ENCODE measurements at regions not wholly inside any gene's neighbourhood (a gene's known extent, or its start where the extent isn't known, plus 50 kb on each side); places are given as distances from the start of the nearest gene placed in this dataset.

- SMC1A ChIA-PET (ENCODE audit: uncharacterized antibody, unreplicated experiment), result no interaction called here
- no peaks in the 10 kb centered on the region for H4K20me1 ChIP-seq (ENCODE audit: control insufficient read depth, insufficient read depth)
- H3K27me3 ChIP-seq (replicated peaks in 1 of 2; ENCODE audit: control insufficient read depth in 2 of 2, insufficient read depth in 2 of 2, low read length in 1 of 2), result no peaks in the 10 kb centered on the region
- POLR2A ChIA-PET, result no interaction called here
- BruUV-seq (replicated peaks), result no TSS peak
- no peaks in the 10 kb centered on the region for H3K4me1 ChIP-seq (ENCODE audit: control insufficient read depth, insufficient read depth, low read length)
- no peaks in the 10 kb centered on the region for H3K36me3 ChIP-seq (ENCODE audit: control insufficient read depth in 2 of 2, insufficient read depth in 2 of 2, low read length in 1 of 2)
- no peak overlapping the region for H3K27ac ChIP-seq (ENCODE audit: control insufficient read depth, insufficient read depth)
- H3K9me3 ChIP-seq (replicated peaks; ENCODE audit: control insufficient read depth, insufficient read depth, low read length), result no peaks in the 10 kb centered on the region
- no peak for TF ChIP-seq WRNIP1 (IDR thresholded peaks at IDR 0.05; ENCODE audit: borderline replicate concordance, low read depth, low read length)
- TF ChIP-seq RAD51 (IDR thresholded peaks at IDR 0.05), result no peak
- no peak for TF ChIP-seq LARP7 (IDR thresholded peaks at IDR 0.05)
- TF ChIP-seq HDAC6 (IDR thresholded peaks at IDR 0.05; ENCODE audit: unreplicated experiment), result no peak
- no peak for TF ChIP-seq SMC3 (IDR thresholded peaks at IDR 0.05; ENCODE audit: borderline replicate concordance, low read length)
- no peak for TF ChIP-seq MTA3 (IDR thresholded peaks at IDR 0.05; ENCODE audit: borderline replicate concordance, low read length)
- TF ChIP-seq MXI1 (IDR thresholded peaks at IDR 0.05; ENCODE audit: low read depth, low read length), result no peak
- no peak for TF ChIP-seq MEF2A (IDR thresholded peaks at IDR 0.05; ENCODE audit: insufficient read depth, low read depth, low read length)
- no peak for TF ChIP-seq REST (IDR thresholded peaks at IDR 0.05; ENCODE audit: low read depth, low read length)
- TF ChIP-seq NFXL1 (IDR thresholded peaks at IDR 0.05; ENCODE audit: borderline replicate concordance), result no peak
- TF ChIP-seq BCLAF1 (IDR thresholded peaks at IDR 0.05), result no peak
- no peak for TF ChIP-seq MYB (IDR thresholded peaks at IDR 0.05; ENCODE audit: borderline replicate concordance, low read depth, low read length)
- TF ChIP-seq ETV6 (conservative IDR thresholded peaks at IDR 0.05 in 1 of 2, IDR thresholded peaks at IDR 0.05 in 1 of 2; ENCODE audit: borderline replicate concordance in 1 of 2, low read depth in 1 of 2), result no peak
- no peak for TF ChIP-seq RAD21 (IDR thresholded peaks at IDR 0.05; ENCODE audit: insufficient read depth, low read depth, low read length)
- no peak for TF ChIP-seq MTA2 (IDR thresholded peaks at IDR 0.05; ENCODE audit: low read depth)
- TF ChIP-seq PAX8 (IDR thresholded peaks at IDR 0.05), result no peak
- TF ChIP-seq CBX5 (IDR thresholded peaks at IDR 0.05; ENCODE audit: low read depth), result no peak
- TF ChIP-seq SREBF1 (IDR thresholded peaks at IDR 0.05; ENCODE audit: low read length), result no peak
- in situ Hi-C loops (cut with MboI) (no loop called here), intact Hi-C loops (cut with micrococcal nuclease; ENCODE audit: unreplicated experiment) (no loop called here)
- H3K4me2 ChIP-seq (ENCODE audit: control insufficient read depth, insufficient read depth), result no peak overlapping the region
- CTCF ChIA-PET, result no interaction called here
- ATAC-seq (no peak), DNase-seq (ENCODE audit: low read depth, low spot score) (no peak), FAIRE-seq (no peak)
- RAD21 ChIA-PET (ENCODE audit: unreplicated experiment), result no interaction called here
- no peak overlapping the region for H3K4me3 ChIP-seq
- whole genome bisulfite sequencing (ENCODE audit: insufficient coverage, insufficient replicate concordance, low lambda C conversion rate, missing lambda C conversion rate), result 0% methylated on average over 1 of the region's 1 CpG
- H2AFZ ChIP-seq (ENCODE audit: control insufficient read depth, low read depth, low read length), result no peak overlapping the region
- no peak overlapping the region for H3K9ac ChIP-seq (ENCODE audit: control insufficient read depth, insufficient read depth, low read length)
- no peaks in the 10 kb centered on the region for H3K79me2 ChIP-seq (ENCODE audit: control insufficient read depth, insufficient read depth, low read length)
Measured at GRCh38 chr4:137701401-137701800, 169.1 kb upstream of the PCDH18 start.

All from GM12878 (cell line).